ENCODE measurements at regions not wholly inside any gene's neighbourhood (a gene's known extent, or its start where the extent isn't known, plus 50 kb on each side); places are given as distances from the start of the nearest gene placed in this dataset.

GRCh38 chr19:30148039-30148790, 206.2 kb downstream of the URI1 start:
- Histone ChIP-seq H3K9me2 (replicated peaks; ENCODE audit: insufficient read depth) (no peaks in the 10 kb centered on the region), H4K20me1 (ENCODE audit: insufficient read depth, poor library complexity, severe bottlenecking) (no peaks in the 10 kb centered on the region), H3K27ac (no peak overlapping the region), H3K27me3 (no peaks in the 10 kb centered on the region), H3K79me2 (no peaks in the 10 kb centered on the region), H3K36me3 (replicated peaks; ENCODE audit: insufficient read depth, low read depth) (no peaks in the 10 kb centered on the region), H2AFZ (no peak overlapping the region), H3K4me1 (ENCODE audit: insufficient read depth) (no peaks in the 10 kb centered on the region), H3K4me2 (no peak overlapping the region), H3K9me3 (ENCODE audit: low read depth) (no peaks in the 10 kb centered on the region), H3K4me3 (no peak overlapping the region)
- TF ChIP-seq EZH2phosphoT487 (IDR thresholded peaks at IDR 0.05; ENCODE audit: low read depth, severe bottlenecking, unreplicated experiment) (no peak), CTCF (IDR thresholded peaks at IDR 0.05; ENCODE audit: poor library complexity) (no peak), EZH2 (IDR thresholded peaks at IDR 0.05; ENCODE audit: borderline replicate concordance) (no peak)
- DNase-seq (ENCODE audit: low spot score), result no peak
- 91% methylated on average over 13 of the region's 13 CpGs for WGBS (ENCODE audit: low lambda C conversion rate, missing lambda C conversion rate)

GRCh38 chr19:30148803-30149202, 206.8 kb downstream of the URI1 start:
- H3K4me3 ChIP-seq, result no peak overlapping the region
- H3K27me3 ChIP-seq, result no peaks in the 10 kb centered on the region
- DNase-seq (ENCODE audit: low spot score), result no peak
- no peak for TF ChIP-seq CTCF (IDR thresholded peaks at IDR 0.05; ENCODE audit: poor library complexity)
- no peak for TF ChIP-seq EZH2phosphoT487 (IDR thresholded peaks at IDR 0.05; ENCODE audit: low read depth, severe bottlenecking, unreplicated experiment)
- no peak for TF ChIP-seq EZH2 (IDR thresholded peaks at IDR 0.05; ENCODE audit: borderline replicate concordance)
- no peaks in the 10 kb centered on the region for H4K20me1 ChIP-seq (ENCODE audit: insufficient read depth, poor library complexity, severe bottlenecking)
- 92% methylated on average over 8 of the region's 8 CpGs for WGBS (ENCODE audit: low lambda C conversion rate, missing lambda C conversion rate)
- no peaks in the 10 kb centered on the region for H3K9me2 ChIP-seq (replicated peaks; ENCODE audit: insufficient read depth)
- no peaks in the 10 kb centered on the region for H3K36me3 ChIP-seq (replicated peaks; ENCODE audit: insufficient read depth, low read depth)
- H3K9me3 ChIP-seq (ENCODE audit: low read depth), result no peaks in the 10 kb centered on the region
- H3K4me2 ChIP-seq, result no peak overlapping the region
- H3K27ac ChIP-seq, result no peak overlapping the region
- H3K4me1 ChIP-seq (ENCODE audit: insufficient read depth), result no peaks in the 10 kb centered on the region
- no peaks in the 10 kb centered on the region for H3K79me2 ChIP-seq
- H2AFZ ChIP-seq, result no peak overlapping the region

GRCh38 chr19:30149300-30149699, 207.3 kb downstream of the URI1 start:
- Histone ChIP-seq H3K79me2 (no peaks in the 10 kb centered on the region), H3K9me2 (replicated peaks; ENCODE audit: insufficient read depth) (no peaks in the 10 kb centered on the region), H2AFZ (no peak overlapping the region), H3K4me1 (ENCODE audit: insufficient read depth) (no peaks in the 10 kb centered on the region), H3K36me3 (replicated peaks; ENCODE audit: insufficient read depth, low read depth) (no peaks in the 10 kb centered on the region), H3K4me3 (no peak overlapping the region), H3K27me3 (no peaks in the 10 kb centered on the region), H3K4me2 (no peak overlapping the region), H3K27ac (no peak overlapping the region), H3K9me3 (ENCODE audit: low read depth) (no peaks in the 10 kb centered on the region), H4K20me1 (ENCODE audit: insufficient read depth, poor library complexity, severe bottlenecking) (no peaks in the 10 kb centered on the region)
- DNase-seq (ENCODE audit: low spot score), result no peak
- TF ChIP-seq CTCF (IDR thresholded peaks at IDR 0.05; ENCODE audit: poor library complexity), result no peak
- no peak for TF ChIP-seq EZH2 (IDR thresholded peaks at IDR 0.05; ENCODE audit: borderline replicate concordance)
- 75% methylated on average over 6 of the region's 6 CpGs for WGBS (ENCODE audit: low lambda C conversion rate, missing lambda C conversion rate)
